IMR-90 (cell line): ENCODE measurements at regions not wholly inside any gene's neighbourhood (a gene's known extent, or its start where the extent isn't known, plus 50 kb on each side); places are given as distances from the start of the nearest gene placed in this dataset.

Experiments
- ATAC-seq: fragments of 200-7000 bp; cut with Tn5 transposase; 2 replicates; pipeline ENCODE4 v1.9.1; 2020; ENCODE audit warnings: low read depth, mild to moderate bottlenecking, moderate library complexity
- BruUV-seq: library from RNA; stranded (reverse); fragments of 400-500 nt; replicated peaks from 2 replicates; lab custom pipeline; 2021; lab: Mats Ljungman, UMichigan
- CTCF ChIA-PET: fragments of 300-600 bp; formaldehyde crosslinking; extraction: SDS; loops from one replicate; lab custom pipeline; 2021; ENCODE audit warnings: antibody characterized with exemption; lab: Yijun Ruan, JAX
- POLR2A ChIA-PET: fragments of 300-600 bp; sonication (Branson Sonifier 250); formaldehyde crosslinking; loops from one replicate; lab custom pipeline; 2022; ENCODE audit warnings: antibody characterized with exemption; ENCODE audit not compliant: unreplicated experiment; lab: Charles Lee
- DNase-seq: peaks from one replicate; pipeline ENCODE4 v3.0.0; 2013
- H2AFZ ChIP-seq: replicated peaks from 2 replicates; pipeline ENCODE3; 2013; ENCODE audit warnings: low read length, mild to moderate bottlenecking; ENCODE audit not compliant: poor library complexity
- H2AK5ac ChIP-seq: 2 replicates; pipeline ENCODE4 v1.6.1; 2013; ENCODE audit warnings: low read depth, low read length, inconsistent platforms
- H2AK9ac ChIP-seq: replicated peaks from 2 replicates; pipeline ENCODE3; 2013; ENCODE audit warnings: mild to moderate bottlenecking, low read depth, low read length, moderate library complexity; ENCODE audit not compliant: poor library complexity
- H2BK120ac ChIP-seq: 2 replicates; pipeline ENCODE4 v1.6.1; 2013; ENCODE audit warnings: low read depth, low read length, inconsistent platforms
- H2BK15ac ChIP-seq: 3 replicates; pipeline ENCODE4 v1.6.1; 2013; ENCODE audit warnings: low read depth, low read length, inconsistent platforms
- H2BK20ac ChIP-seq: 2 replicates; pipeline ENCODE4 v1.6.1; 2013; ENCODE audit warnings: low read depth, mild to moderate bottlenecking, inconsistent platforms, low read length, moderate library complexity
- H2BK5ac ChIP-seq: 2 replicates; pipeline ENCODE4 v1.6.1; 2013; ENCODE audit warnings: mild to moderate bottlenecking, low read depth, low read length, inconsistent platforms; ENCODE audit not compliant: poor library complexity, severe bottlenecking
- H3K14ac ChIP-seq: replicated peaks from 2 replicates; pipeline ENCODE4 v1.6.1; 2013; ENCODE audit warnings: low read depth, low read length, inconsistent platforms
- H3K18ac ChIP-seq: 2 replicates; pipeline ENCODE4 v1.6.1; 2013; ENCODE audit warnings: low read depth, low read length, control low read depth
- H3K23ac ChIP-seq: 2 replicates; pipeline ENCODE4 v1.6.1; 2013; ENCODE audit warnings: low read depth, low read length, inconsistent platforms
- H3K27ac ChIP-seq: 2 replicates; pipeline ENCODE4 v1.5.1; 2013; ENCODE audit warnings: mild to moderate bottlenecking, control low read depth, low read length; ENCODE audit not compliant: insufficient read depth
- H3K27me3 ChIP-seq: 2 replicates; pipeline ENCODE4 v1.6.1; 2013; ENCODE audit warnings: low read length; ENCODE audit not compliant: control insufficient read depth, insufficient read depth
- H3K36me3 ChIP-seq: 2 replicates; pipeline ENCODE4 v1.6.1; 2013; ENCODE audit warnings: low read length, mixed read lengths; ENCODE audit not compliant: control insufficient read depth, insufficient read depth
- H3K4ac ChIP-seq: 2 replicates; pipeline ENCODE4 v1.6.1; 2013; ENCODE audit warnings: low read depth, low read length, inconsistent platforms
- H3K4me1 ChIP-seq: 2 replicates; pipeline ENCODE4 v1.6.1; 2013; ENCODE audit warnings: low read length, mixed read lengths; ENCODE audit not compliant: control insufficient read depth, insufficient read depth
- H3K4me2 ChIP-seq: 2 replicates; pipeline ENCODE4 v1.6.1; 2013; ENCODE audit warnings: low read depth, mild to moderate bottlenecking, control low read depth, low read length, moderate library complexity
- H3K4me3 ChIP-seq: 2 replicates; pipeline ENCODE4 v1.5.1; 2013; ENCODE audit warnings: low read depth, mild to moderate bottlenecking, control low read depth, low read length, moderate library complexity; ENCODE audit not compliant: insufficient read depth
- H3K56ac ChIP-seq: 2 replicates; pipeline ENCODE4 v1.6.1; 2013; ENCODE audit warnings: low read length, inconsistent platforms; ENCODE audit not compliant: insufficient read depth; ENCODE audit errors: extremely low read depth
- H3K79me1 ChIP-seq, 2 experiments: 2 replicates each; pipeline ENCODE4 v1.6.1; 2013; ENCODE audit warnings: low read length in 2 of 2, inconsistent platforms in 1 of 2, low read depth in 1 of 2
- H3K9ac ChIP-seq: 2 replicates; pipeline ENCODE4 v1.6.1; 2013; ENCODE audit warnings: low read depth, low read length, control low read depth
- H3K9me1 ChIP-seq: 2 replicates; pipeline ENCODE4 v1.6.1; 2013; ENCODE audit warnings: low read length, inconsistent platforms; ENCODE audit not compliant: insufficient read depth
- H3K9me3 ChIP-seq: 2 replicates; pipeline ENCODE4 v1.6.1; 2013; ENCODE audit warnings: low read length; ENCODE audit not compliant: control insufficient read depth, insufficient read depth
- H4K20me1 ChIP-seq: 2 replicates; pipeline ENCODE4 v1.6.1; 2013; ENCODE audit warnings: low read length, inconsistent platforms; ENCODE audit not compliant: insufficient read depth
- H4K5ac ChIP-seq: 2 replicates; pipeline ENCODE4 v1.6.1; 2013; ENCODE audit warnings: mild to moderate bottlenecking, low read depth, low read length, control low read depth
- H4K8ac ChIP-seq, 2 experiments: 2 replicates each; pipeline ENCODE4 v1.6.1; 2013; ENCODE audit warnings: low read depth in 2 of 2, low read length in 2 of 2, control low read depth in 1 of 2, inconsistent platforms in 1 of 2
- H4K91ac ChIP-seq: 2 replicates; pipeline ENCODE4 v1.6.1; 2013; ENCODE audit warnings: low read depth, low read length, inconsistent platforms; ENCODE audit not compliant: insufficient read depth
- BHLHE40 ChIP-seq: fragments of 150-350 bp; IDR thresholded peaks from 2 replicates; pipeline ENCODE4 v1.6.1; 2016; ENCODE audit warnings: mild to moderate bottlenecking, low read depth, low read length
- CEBPB ChIP-seq: IDR thresholded peaks from 2 replicates; pipeline ENCODE4 v1.6.1; 2012; ENCODE audit warnings: low read depth, low read length, improper control_type of control experiment
- CHD1 ChIP-seq: IDR thresholded peaks from 2 replicates; pipeline ENCODE4 v1.6.1; 2012; ENCODE audit warnings: low read depth, low read length, improper control_type of control experiment
- FOS ChIP-seq: fragments of 150-350 bp; IDR thresholded peaks from 2 replicates; pipeline ENCODE4 v1.6.1; 2016; ENCODE audit warnings: low read depth, low read length
- POLR2A ChIP-seq: IDR thresholded peaks from 2 replicates; pipeline ENCODE4 v1.6.1; 2012; ENCODE audit warnings: mild to moderate bottlenecking, low read depth, low read length
- RAD21 ChIP-seq: IDR thresholded peaks from 2 replicates; pipeline ENCODE4 v1.6.1; 2012; ENCODE audit warnings: low read length, improper control_type of control experiment
- WGBS, 2 experiments: methylation state at CpG; one replicate each; pipeline versions ENCODE4 v1.1.5 to v1.1.7; 2013; ENCODE audit warnings: missing lambda C conversion rate in 2 of 2; ENCODE audit not compliant: insufficient read length in 1 of 2; ENCODE audit errors: extremely low coverage in 2 of 2; 5-methylcytosine and 5-hydroxymethylcytosine counted together
- dilution Hi-C: fragments of 300-500 bp; cut with HindIII; formaldehyde crosslinking; loops from one replicate; pipeline ENCODE4 v1.14.3; 2018; ENCODE audit warnings: low sequenced_read_pairs; ENCODE audit not compliant: unreplicated experiment
- in situ Hi-C: fragments of 300-500 bp; cut with MboI; formaldehyde crosslinking; loops from 3 replicates; pipeline ENCODE4 v1.14.3; 2019; ENCODE audit warnings: low sequenced_read_pairs, inconsistent platforms, mixed read lengths
- intact Hi-C: fragments of 100-400 bp; cut with micrococcal nuclease; formaldehyde crosslinking; loops from 2 replicates; pipeline ENCODE4 v1.10.0; 2022

GRCh38 chr4:146018247-146018646, 79.6 kb upstream of the ZNF827 start:
- H2BK5ac ChIP-seq, result no peak overlapping the region
- no CpG with 5 or more reads among the region's 1 CpG for WGBS, 2 experiments
- no peaks in the 10 kb centered on the region for H3K79me1 ChIP-seq
- no peaks in the 10 kb centered on the region for H3K4me1 ChIP-seq
- no peaks in the 10 kb centered on the region for H3K36me3 ChIP-seq
- dilution Hi-C loops, result no loop called here
- no peak overlapping the region for H3K18ac ChIP-seq
- H3K9me1 ChIP-seq, result no peaks in the 10 kb centered on the region
- H3K56ac ChIP-seq, result no peak overlapping the region
- ChIA-PET CTCF (no interaction called here), POLR2A (no interaction called here)
- H2BK15ac ChIP-seq, result no peak overlapping the region
- no peak overlapping the region for H2BK20ac ChIP-seq
- no peak overlapping the region for H2AK5ac ChIP-seq
- H3K4ac ChIP-seq, result no peak overlapping the region
- intact Hi-C loops, result no loop called here
- H3K9ac ChIP-seq, result no peak overlapping the region
- no peak overlapping the region for H3K23ac ChIP-seq
- no peak overlapping the region for H4K5ac ChIP-seq
- DNase-seq, result no peak
- no peak overlapping the region for H3K27ac ChIP-seq
- no peak overlapping the region for H2BK120ac ChIP-seq
- no peak overlapping the region for H3K4me2 ChIP-seq
- H2AFZ ChIP-seq, result no peak overlapping the region
- no peak for ATAC-seq
- no peak overlapping the region for H3K14ac ChIP-seq
- no peak overlapping the region for H2AK9ac ChIP-seq
- TF ChIP-seq FOS (no peak), POLR2A (no peak), CHD1 (no peak), CEBPB (no peak), RAD21 (no peak), BHLHE40 (no peak)
- H4K8ac ChIP-seq, result no peak overlapping the region
- BruUV-seq, result no TSS peak
- H3K4me3 ChIP-seq, result no peak overlapping the region
- in situ Hi-C loops, result no loop called here
- no peaks in the 10 kb centered on the region for H4K20me1 ChIP-seq
- no peaks in the 10 kb centered on the region; the same call in 1 of the 2 replicates for H3K27me3 ChIP-seq
- no peaks in the 10 kb centered on the region for H3K9me3 ChIP-seq
- H4K91ac ChIP-seq, result no peak overlapping the region
